Esophagus muscularis mucosa (tissue), 4 donors: ENCODE measurements at regions not wholly inside any gene's neighbourhood (a gene's known extent, or its start where the extent isn't known, plus 50 kb on each side); places are given as distances from the start of the nearest gene placed in this dataset.

Experiments
- CTCF ChIP-seq, 3 experiments: fragments of 200-600 bp in 2 of 3; fragments of 450-650 bp in 1 of 3; sonication (generic) in 2 of 3; IDR thresholded peaks; one replicate each; pipeline ENCODE4 v1.5.1; 2017 to 2019; ENCODE audit warnings: antibody characterized with exemption in 3 of 3, mild to moderate bottlenecking in 2 of 3, moderate library complexity in 1 of 3
- EP300 ChIP-seq: sonication (generic); formaldehyde crosslinking; IDR thresholded peaks from one replicate; pipeline ENCODE4 v1.6.1; 2017; ENCODE audit warnings: antibody characterized with exemption
- POLR2A ChIP-seq: fragments of 450-650 bp; IDR thresholded peaks from one replicate; pipeline ENCODE4 v1.6.1; 2017; ENCODE audit warnings: antibody characterized with exemption, moderate library complexity, mild to moderate bottlenecking, low read depth

- no peak for TF ChIP-seq EP300
- TF ChIP-seq CTCF (IDR thresholded peaks at IDR 0.05), result no peak
- TF ChIP-seq POLR2A, result no peak
Observed at GRCh38 chr16:50964491-50964890, 186.6 kb downstream of the SALL1 start.
